ENCODE measurements at regions not wholly inside any gene's neighbourhood (a gene's known extent, or its start where the extent isn't known, plus 50 kb on each side); places are given as distances from the start of the nearest gene placed in this dataset.

GRCh38 chr9:12271421-12271891 lies 421.7 kb upstream of the TYRP1 start:
- TF ChIP-seq POLR2A (IDR thresholded peaks at IDR 0.05; ENCODE audit: low read depth, low read length) (no peak), MAZ (IDR thresholded peaks at IDR 0.05; ENCODE audit: borderline replicate concordance, low read depth, low read length) (no peak), CEBPB (IDR thresholded peaks at IDR 0.05; ENCODE audit: low read depth, low read length) (no peak), SMC3 (IDR thresholded peaks at IDR 0.05; ENCODE audit: low read depth, low read length) (no peak), NFE2L2 (IDR thresholded peaks at IDR 0.05; ENCODE audit: low read depth, low read length) (no peak), RFX5 (IDR thresholded peaks at IDR 0.05; ENCODE audit: low read depth, low read length) (no peak), BHLHE40 (IDR thresholded peaks at IDR 0.05; ENCODE audit: low read depth, low read length) (no peak)
- TF ChIP-seq, protein P1, sequence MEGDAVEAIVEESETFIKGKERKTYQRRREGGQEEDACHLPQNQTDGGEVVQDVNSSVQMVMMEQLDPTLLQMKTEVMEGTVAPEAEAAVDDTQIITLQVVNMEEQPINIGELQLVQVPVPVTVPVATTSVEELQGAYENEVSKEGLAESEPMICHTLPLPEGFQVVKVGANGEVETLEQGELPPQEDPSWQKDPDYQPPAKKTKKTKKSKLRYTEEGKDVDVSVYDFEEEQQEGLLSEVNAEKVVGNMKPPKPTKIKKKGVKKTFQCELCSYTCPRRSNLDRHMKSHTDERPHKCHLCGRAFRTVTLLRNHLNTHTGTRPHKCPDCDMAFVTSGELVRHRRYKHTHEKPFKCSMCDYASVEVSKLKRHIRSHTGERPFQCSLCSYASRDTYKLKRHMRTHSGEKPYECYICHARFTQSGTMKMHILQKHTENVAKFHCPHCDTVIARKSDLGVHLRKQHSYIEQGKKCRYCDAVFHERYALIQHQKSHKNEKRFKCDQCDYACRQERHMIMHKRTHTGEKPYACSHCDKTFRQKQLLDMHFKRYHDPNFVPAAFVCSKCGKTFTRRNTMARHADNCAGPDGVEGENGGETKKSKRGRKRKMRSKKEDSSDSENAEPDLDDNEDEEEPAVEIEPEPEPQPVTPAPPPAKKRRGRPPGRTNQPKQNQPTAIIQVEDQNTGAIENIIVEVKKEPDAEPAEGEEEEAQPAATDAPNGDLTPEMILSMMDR (conservative IDR thresholded peaks at IDR 0.05; ENCODE audit: low read depth, low read length), result no peak

All from IMR-90 (cell line).